KG1 (cell line): ENCODE measurements at regions not wholly inside any gene's neighbourhood (a gene's known extent, or its start where the extent isn't known, plus 50 kb on each side); places are given as distances from the start of the nearest gene placed in this dataset.
"Not testable (repeated sequence)": the region's sequence is repeated elsewhere in the genome, so short reads cannot be mapped to it uniquely, and the experiment has no call there.

Experiments used
- DNase-seq: peaks from one replicate; lab custom pipeline; 2025; lab: John Stamatoyannopoulos, UW

DNA sequence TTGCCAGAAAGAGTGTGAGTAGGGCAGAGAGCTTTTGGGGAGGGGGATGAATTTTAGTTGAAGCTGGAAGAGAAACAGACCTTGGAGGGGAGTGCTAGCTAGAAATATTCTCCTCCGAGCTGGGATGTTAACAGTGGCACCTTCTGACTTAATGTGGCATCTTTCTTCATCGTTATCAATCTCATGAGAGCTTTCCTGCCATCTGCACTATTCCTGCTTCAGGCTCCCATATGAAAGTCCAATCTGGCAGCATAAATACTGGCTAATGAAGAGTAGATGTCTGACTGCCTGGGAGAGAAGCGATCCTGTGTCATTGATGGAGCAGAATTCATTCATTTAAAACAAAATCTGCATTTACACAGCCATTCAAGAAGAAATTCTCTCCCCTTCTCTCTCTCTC lies 284.5 kb downstream of the TMEM38B start:
- no peak for DNase-seq

- no peak for DNase-seq
Observed at GRCh38 chr9:105979290-105979689, 284.9 kb downstream of the TMEM38B start.

DNA sequence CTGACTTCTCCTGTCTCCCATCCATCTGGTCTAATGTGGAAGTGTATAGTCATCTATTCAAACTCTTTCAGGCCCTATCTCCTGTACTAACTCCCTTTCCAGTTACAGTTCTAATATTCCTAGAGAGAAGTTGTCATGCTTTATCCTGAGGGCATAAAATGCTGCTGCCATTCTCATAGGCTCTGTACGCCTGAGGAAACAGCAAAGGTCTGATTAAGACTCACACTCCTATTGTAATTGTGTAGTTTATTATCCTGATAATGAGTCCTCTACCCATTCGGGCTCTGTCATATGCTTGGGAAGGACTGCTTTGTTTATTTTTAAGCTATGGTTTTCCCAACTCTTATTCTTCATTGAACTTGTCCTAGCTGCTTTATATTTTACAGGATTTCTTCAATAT lies 290.4 kb downstream of the TMEM38B start:
- DNase-seq: no peak

DNA sequence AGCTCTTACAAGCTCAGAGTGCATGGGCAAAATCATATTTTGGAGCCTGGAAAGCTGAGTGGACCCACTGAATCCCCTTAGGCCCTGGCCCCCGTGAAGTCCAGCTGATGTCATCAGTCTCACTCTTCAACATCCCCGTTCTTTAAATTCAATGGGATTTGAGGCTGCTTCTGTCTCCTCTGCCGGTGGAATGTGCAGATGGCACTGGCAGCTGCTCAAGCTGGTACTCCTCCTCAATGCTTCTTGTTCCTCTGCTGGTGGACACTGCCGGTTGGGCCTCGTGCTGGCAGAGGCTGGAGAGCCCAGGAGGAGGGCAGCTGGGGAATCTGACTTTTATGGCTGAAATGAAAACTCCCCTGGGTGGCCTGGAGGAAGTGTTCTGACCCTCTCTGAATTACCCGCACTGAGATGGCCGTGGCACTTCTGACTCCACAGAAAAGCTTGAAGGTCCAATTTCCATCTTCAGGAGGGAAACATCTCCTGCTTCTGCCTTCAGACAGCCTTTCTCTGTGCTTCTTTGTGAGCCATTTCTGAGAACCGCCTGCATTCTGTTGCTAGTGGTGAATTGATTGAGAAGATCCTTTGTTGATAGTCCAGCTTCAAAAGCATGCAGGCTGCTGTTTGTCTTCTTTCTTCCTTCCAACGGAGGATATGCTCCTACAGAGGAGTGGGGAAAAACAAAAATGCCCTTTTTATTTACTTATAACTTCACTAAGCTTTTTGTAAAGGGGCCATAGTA lies 298.9 kb downstream of the TMEM38B start:
- no peak for DNase-seq

GRCh38 chr9:105993921-105994715 lies 299.8 kb downstream of the TMEM38B start:
- DNase-seq: no peak

DNA sequence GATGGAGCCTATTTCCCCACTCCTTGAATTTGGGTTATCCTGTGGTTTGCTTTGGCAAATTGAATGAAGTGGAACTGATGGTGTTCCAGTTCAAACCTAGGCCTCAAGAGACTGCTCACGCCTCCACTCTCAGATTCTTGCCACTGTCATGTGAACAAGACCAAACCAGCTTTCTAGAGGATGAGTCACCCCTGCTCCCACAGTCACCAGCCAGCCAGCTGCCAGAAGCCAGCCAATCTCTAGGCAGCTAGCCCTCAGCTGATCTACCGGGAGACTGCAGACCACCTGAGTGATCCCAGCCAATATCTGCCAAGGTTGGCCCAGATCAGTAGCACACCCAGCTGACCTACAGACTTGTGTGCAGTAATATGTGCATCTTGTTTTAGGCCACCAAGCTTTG lies 300.6 kb downstream of the TMEM38B start:
- DNase-seq: no peak

GRCh38 chr9:106017198-106017740 lies 322.9 kb downstream of the TMEM38B start:
- DNase-seq: no peak

- no peak for DNase-seq
Observed at GRCh38 chr9:106019039-106019680, 324.8 kb downstream of the TMEM38B start.

DNA sequence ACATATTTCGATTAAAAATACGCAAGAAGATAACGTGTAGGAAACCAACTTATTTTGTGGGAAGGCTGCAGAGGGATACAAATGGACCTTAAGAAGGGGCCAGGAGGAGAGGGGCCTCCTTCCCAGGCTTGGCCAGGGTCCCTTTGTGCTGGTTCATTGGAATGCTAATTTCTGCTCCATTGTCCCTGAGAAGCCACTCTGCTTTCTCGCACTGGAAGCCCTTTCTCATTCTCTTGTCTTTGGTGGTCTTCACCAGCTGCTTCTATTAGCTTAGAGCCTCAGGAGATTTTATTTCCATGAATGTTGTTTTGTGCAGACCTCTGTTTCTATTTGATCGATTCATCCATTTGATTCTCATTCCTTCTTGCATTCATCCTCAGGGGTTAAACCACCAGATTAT lies 325.4 kb downstream of the TMEM38B start:
- no peak for DNase-seq

GRCh38 chr9:106020186-106020585 lies 325.8 kb downstream of the TMEM38B start:
- DNase-seq: no peak

DNA sequence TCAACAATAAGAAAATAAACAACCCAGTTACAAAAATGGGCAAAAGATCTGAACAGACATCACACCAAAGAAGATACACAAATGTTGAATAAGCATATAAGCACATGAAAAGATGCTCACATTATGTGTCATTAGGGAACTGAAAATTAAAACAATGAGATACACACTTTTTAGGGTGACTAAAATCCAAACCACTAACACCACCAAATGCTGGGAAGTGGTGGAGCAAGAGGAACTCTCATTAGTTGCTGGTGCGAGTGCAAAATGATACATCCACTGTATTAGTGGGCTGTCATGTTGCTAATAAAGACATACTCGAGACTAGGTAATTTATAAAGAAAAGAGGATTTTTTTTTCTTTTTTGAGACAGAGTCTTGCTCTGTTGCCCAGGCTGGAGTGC lies 329.1 kb downstream of the TMEM38B start:
- DNase-seq: no peak

DNA sequence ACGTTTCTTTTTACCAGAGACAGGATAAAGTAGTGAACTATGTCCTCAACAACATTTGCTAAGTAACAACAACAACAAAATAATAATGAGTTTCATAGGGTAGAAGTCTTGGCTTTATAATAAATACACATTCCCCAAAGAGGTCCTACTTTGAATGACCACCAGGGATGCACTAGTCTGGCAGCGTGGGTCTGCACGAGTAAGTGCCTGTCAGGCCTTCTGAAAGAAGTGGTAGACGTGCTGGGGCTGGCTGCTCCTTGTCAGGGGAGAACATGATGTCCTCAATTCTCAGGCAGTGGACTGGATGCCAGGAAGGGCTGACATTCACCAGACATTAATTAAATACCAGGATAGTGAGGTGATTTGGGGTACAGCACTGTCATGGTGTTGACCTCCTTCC lies 331.1 kb downstream of the TMEM38B start:
- no peak for DNase-seq

- DNase-seq: not testable (repeated sequence)
Observed at GRCh38 chr9:106030146-106030545, 335.8 kb downstream of the TMEM38B start.

DNA sequence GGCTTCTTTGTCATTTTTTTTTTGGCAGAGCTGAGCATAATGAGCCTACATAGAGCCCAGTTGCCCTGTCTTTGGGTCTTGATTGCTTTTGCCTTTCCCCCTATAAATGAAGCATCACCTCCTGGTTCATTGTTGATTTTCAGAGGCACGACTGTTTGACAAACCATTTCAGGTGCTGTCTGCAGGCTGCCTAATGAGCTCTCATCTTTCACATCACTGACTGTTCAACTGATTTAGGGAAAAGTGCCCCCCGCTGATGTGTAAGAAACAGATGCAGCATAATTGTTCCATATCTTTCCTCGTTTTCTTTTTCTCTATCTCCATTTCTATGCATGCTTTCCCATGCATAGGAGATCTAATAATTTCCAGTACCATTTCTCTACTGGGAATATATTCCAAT lies 338.6 kb downstream of the TMEM38B start:
- DNase-seq: no peak

GRCh38 chr9:106035806-106036205 lies 341.5 kb downstream of the TMEM38B start:
- no peak for DNase-seq

DNA sequence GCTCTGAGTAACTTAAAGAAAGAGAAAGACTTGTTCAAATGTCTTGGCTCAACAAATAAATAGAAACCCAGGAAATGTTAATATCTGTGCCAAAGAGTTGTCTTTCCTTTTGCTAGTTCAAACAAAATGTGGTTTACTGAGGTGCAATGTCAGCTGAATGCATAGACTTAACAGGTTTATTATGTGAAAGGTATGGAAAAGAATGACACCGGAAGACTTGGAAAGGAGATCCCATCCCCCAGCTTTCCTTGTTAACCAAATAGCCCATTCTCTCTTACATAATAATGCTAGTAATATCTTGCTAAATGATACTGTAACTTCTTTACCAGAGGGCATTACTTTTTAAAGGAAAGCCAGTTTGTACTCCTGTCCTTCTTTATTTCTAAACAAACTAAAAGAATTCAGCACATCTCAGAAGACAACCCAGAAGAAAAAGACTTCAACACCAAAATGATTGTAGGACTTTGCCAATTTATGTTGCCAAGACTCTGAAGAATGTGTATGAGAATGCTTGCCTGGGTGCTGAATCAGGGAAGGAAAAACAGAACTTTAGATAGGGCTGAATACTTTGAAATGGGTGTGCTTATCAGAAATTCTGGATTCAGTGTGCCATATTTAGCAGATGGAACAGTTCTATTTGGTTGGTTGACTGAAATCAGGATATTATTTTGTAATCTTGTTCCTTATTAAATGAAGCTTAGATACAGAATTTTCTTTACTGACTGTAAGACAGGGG lies 344.1 kb downstream of the TMEM38B start:
- DNase-seq: no peak

- DNase-seq: no peak
Observed at GRCh38 chr9:106039151-106039935, 345.0 kb downstream of the TMEM38B start.

DNA sequence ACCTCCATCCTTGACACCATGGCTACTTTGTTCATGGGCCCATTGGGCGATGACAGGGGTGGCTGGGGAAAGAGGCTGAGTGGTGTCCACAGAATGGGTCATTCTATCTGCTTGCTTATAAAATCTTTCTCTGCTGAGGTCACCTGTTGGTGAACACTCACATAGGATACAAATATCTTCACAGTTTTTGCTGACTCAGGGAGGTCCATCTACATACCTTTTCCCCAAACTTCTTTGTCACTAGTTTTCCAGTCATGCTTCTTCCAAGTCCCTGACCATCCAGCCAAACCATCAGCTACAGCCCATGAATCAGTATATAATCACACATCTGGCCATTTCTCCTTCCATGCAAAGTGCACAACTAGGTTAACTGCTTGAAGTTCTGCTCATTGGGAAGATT lies 347.6 kb downstream of the TMEM38B start:
- not testable (repeated sequence) for DNase-seq

DNA sequence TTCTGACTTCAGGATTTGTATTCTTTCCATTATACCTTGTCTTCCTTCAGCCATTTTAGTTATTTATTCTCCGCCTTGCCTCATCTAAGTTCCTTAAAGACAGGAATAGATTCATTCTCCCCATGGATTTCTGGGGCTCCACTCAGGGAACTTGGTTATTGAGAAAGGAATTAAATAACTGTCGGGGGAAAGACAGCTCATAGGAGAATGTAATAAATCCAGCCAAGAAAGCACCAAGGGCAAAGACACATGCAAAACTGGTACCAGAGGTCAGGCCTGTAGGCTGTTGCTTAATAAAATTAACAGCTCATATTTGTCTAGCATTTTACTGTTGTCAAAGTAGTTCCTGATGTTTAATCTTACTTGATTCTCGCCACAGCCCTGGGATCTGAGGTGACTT lies 357.2 kb downstream of the TMEM38B start:
- no peak for DNase-seq

- DNase-seq: no peak
Observed at GRCh38 chr9:106052166-106052565, 357.8 kb downstream of the TMEM38B start.

DNA sequence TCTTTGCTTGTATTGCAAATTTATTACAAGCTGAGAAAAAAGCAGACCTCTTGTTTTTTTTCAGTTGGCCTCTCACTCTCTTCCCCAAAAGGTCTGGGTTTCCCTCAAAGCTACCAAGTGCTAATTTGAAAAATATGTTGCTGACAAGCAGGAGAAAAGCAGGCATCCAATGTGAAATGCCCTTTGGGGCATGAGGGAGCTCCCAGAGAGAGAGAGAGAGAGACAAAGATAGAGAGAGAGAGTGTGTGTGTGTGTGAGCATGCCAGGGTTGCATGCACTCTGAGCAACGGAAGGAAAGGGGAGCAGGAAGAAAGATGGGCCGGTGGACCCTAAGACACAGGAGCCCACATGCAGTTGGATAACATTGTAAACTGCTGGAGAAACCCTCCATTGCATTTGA lies 358.4 kb downstream of the TMEM38B start:
- no peak for DNase-seq
